ENCODE measurements at regions not wholly inside any gene's neighbourhood (a gene's known extent, or its start where the extent isn't known, plus 50 kb on each side); places are given as distances from the start of the nearest gene placed in this dataset.

- no peak for TF ChIP-seq MYC (IDR thresholded peaks at IDR 0.05; ENCODE audit: low read depth, low read length)
- TF ChIP-seq MAX (IDR thresholded peaks at IDR 0.05; ENCODE audit: low read depth, low read length): no peak
- TF ChIP-seq POLR2A (IDR thresholded peaks at IDR 0.05; ENCODE audit: extremely low read depth, insufficient read length): no peak
- no peak for TF ChIP-seq CTCF (IDR thresholded peaks at IDR 0.05; ENCODE audit: low read depth, low read length)
- DNase-seq (ENCODE audit: low read depth): no peak
- H3K4me3 ChIP-seq (ENCODE audit: low read depth, low read length): no peak overlapping the region
Observed at GRCh38 chr13:22836475-22836874, 344.3 kb upstream of the SGCG start.

- TF ChIP-seq CTCF (IDR thresholded peaks at IDR 0.05; ENCODE audit: low read depth, low read length): no peak
- no peak for TF ChIP-seq POLR2A (IDR thresholded peaks at IDR 0.05; ENCODE audit: extremely low read depth, insufficient read length)
- TF ChIP-seq MYC (IDR thresholded peaks at IDR 0.05; ENCODE audit: low read depth, low read length): no peak
- TF ChIP-seq MAX (IDR thresholded peaks at IDR 0.05; ENCODE audit: low read depth, low read length): no peak
- DNase-seq (ENCODE audit: low read depth): no peak
- no peak overlapping the region for H3K4me3 ChIP-seq (ENCODE audit: low read depth, low read length)
Observed at GRCh38 chr13:22837980-22838647, 342.7 kb upstream of the SGCG start.

GRCh38 chr13:22839603-22840530, 340.9 kb upstream of the SGCG start:
- TF ChIP-seq CTCF (IDR thresholded peaks at IDR 0.05; ENCODE audit: low read depth, low read length) (no peak), MAX (IDR thresholded peaks at IDR 0.05; ENCODE audit: low read depth, low read length) (no peak), MYC (IDR thresholded peaks at IDR 0.05; ENCODE audit: low read depth, low read length) (no peak), POLR2A (IDR thresholded peaks at IDR 0.05; ENCODE audit: extremely low read depth, insufficient read length) (no peak)
- no peak for DNase-seq (ENCODE audit: low read depth)

GRCh38 chr13:22846551-22846950, 334.2 kb upstream of the SGCG start:
- H3K4me3 ChIP-seq (ENCODE audit: low read depth, low read length): no peak overlapping the region
- no peak for DNase-seq (ENCODE audit: low read depth)
- TF ChIP-seq POLR2A (IDR thresholded peaks at IDR 0.05; ENCODE audit: extremely low read depth, insufficient read length) (no peak), MYC (IDR thresholded peaks at IDR 0.05; ENCODE audit: low read depth, low read length) (no peak), MAX (IDR thresholded peaks at IDR 0.05; ENCODE audit: low read depth, low read length) (no peak), CTCF (IDR thresholded peaks at IDR 0.05; ENCODE audit: low read depth, low read length) (no peak)

More at GRCh38 chr13:22839603-22840530, 340.9 kb upstream of the SGCG start:
- H3K4me3 ChIP-seq (ENCODE audit: low read depth, low read length): no peak overlapping the region

- TF ChIP-seq MYC (IDR thresholded peaks at IDR 0.05; ENCODE audit: low read depth, low read length): no peak
- TF ChIP-seq MAX (IDR thresholded peaks at IDR 0.05; ENCODE audit: low read depth, low read length): no peak
- no peak for TF ChIP-seq CTCF (IDR thresholded peaks at IDR 0.05; ENCODE audit: low read depth, low read length)
- no peak for TF ChIP-seq POLR2A (IDR thresholded peaks at IDR 0.05; ENCODE audit: extremely low read depth, insufficient read length)
Observed at GRCh38 chr13:22848539-22849052, 332.2 kb upstream of the SGCG start.

More at GRCh38 chr13:22848539-22849052, 332.2 kb upstream of the SGCG start:
- no peak for DNase-seq (ENCODE audit: low read depth)
- no peak overlapping the region for H3K4me3 ChIP-seq (ENCODE audit: low read depth, low read length)
